ENCODE measurements at regions not wholly inside any gene's neighbourhood (a gene's known extent, or its start where the extent isn't known, plus 50 kb on each side); places are given as distances from the start of the nearest gene placed in this dataset.

DNA sequence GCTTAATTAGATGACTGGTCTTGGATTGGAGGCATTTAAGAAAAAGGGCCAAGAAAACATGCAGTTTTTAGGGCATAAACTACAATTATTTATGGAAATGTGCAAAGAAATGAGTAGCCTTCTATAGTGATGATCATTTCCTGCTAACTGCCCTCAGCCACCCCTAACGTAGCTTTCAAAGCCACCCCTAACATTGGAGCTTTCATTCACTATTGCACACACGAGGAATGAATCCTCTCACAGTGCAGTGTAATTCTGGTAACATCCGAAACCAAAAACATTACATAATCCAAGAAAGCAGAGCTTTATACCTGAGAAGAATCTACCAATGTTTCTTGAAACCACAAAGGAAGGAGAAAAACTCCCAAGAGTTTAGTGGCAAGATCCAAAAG lies 1003.6 kb downstream of the TMEM121 start:
- TF ChIP-seq, protein P1, sequence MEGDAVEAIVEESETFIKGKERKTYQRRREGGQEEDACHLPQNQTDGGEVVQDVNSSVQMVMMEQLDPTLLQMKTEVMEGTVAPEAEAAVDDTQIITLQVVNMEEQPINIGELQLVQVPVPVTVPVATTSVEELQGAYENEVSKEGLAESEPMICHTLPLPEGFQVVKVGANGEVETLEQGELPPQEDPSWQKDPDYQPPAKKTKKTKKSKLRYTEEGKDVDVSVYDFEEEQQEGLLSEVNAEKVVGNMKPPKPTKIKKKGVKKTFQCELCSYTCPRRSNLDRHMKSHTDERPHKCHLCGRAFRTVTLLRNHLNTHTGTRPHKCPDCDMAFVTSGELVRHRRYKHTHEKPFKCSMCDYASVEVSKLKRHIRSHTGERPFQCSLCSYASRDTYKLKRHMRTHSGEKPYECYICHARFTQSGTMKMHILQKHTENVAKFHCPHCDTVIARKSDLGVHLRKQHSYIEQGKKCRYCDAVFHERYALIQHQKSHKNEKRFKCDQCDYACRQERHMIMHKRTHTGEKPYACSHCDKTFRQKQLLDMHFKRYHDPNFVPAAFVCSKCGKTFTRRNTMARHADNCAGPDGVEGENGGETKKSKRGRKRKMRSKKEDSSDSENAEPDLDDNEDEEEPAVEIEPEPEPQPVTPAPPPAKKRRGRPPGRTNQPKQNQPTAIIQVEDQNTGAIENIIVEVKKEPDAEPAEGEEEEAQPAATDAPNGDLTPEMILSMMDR (IDR thresholded peaks at IDR 0.05): no peak
- no peak for TF ChIP-seq POLR2A (IDR thresholded peaks at IDR 0.05)

Data from testis (tissue), 2 donors.